IMR-90 (cell line): ENCODE measurements at regions not wholly inside any gene's neighbourhood (a gene's known extent, or its start where the extent isn't known, plus 50 kb on each side); places are given as distances from the start of the nearest gene placed in this dataset.

Source experiments
- ATAC-seq: fragments of 200-7000 bp; cut with Tn5 transposase; 2 replicates; pipeline ENCODE4 v1.9.1; 2020; ENCODE audit warnings: low read depth, mild to moderate bottlenecking, moderate library complexity
- BruUV-seq: library from RNA; stranded (reverse); fragments of 400-500 nt; replicated peaks from 2 replicates; lab custom pipeline; 2021; lab: Mats Ljungman, UMichigan
- CTCF ChIA-PET: fragments of 300-600 bp; formaldehyde crosslinking; extraction: SDS; loops from one replicate; lab custom pipeline; 2021; ENCODE audit warnings: antibody characterized with exemption; lab: Yijun Ruan, JAX
- POLR2A ChIA-PET: fragments of 300-600 bp; sonication (Branson Sonifier 250); formaldehyde crosslinking; loops from one replicate; lab custom pipeline; 2022; ENCODE audit warnings: antibody characterized with exemption; ENCODE audit not compliant: unreplicated experiment; lab: Charles Lee
- DNase-seq: peaks from one replicate; pipeline ENCODE4 v3.0.0; 2013
- H2AFZ ChIP-seq: replicated peaks from 2 replicates; pipeline ENCODE3; 2013; ENCODE audit warnings: low read length, mild to moderate bottlenecking; ENCODE audit not compliant: poor library complexity
- H2AK5ac ChIP-seq: 2 replicates; pipeline ENCODE4 v1.6.1; 2013; ENCODE audit warnings: low read depth, low read length, inconsistent platforms
- H2AK9ac ChIP-seq: replicated peaks from 2 replicates; pipeline ENCODE3; 2013; ENCODE audit warnings: mild to moderate bottlenecking, low read depth, low read length, moderate library complexity; ENCODE audit not compliant: poor library complexity
- H2BK120ac ChIP-seq: 2 replicates; pipeline ENCODE4 v1.6.1; 2013; ENCODE audit warnings: low read depth, low read length, inconsistent platforms
- H2BK15ac ChIP-seq: 3 replicates; pipeline ENCODE4 v1.6.1; 2013; ENCODE audit warnings: low read depth, low read length, inconsistent platforms
- H2BK20ac ChIP-seq: 2 replicates; pipeline ENCODE4 v1.6.1; 2013; ENCODE audit warnings: low read depth, mild to moderate bottlenecking, inconsistent platforms, low read length, moderate library complexity
- H2BK5ac ChIP-seq: 2 replicates; pipeline ENCODE4 v1.6.1; 2013; ENCODE audit warnings: mild to moderate bottlenecking, low read depth, low read length, inconsistent platforms; ENCODE audit not compliant: poor library complexity, severe bottlenecking
- H3K14ac ChIP-seq: replicated peaks from 2 replicates; pipeline ENCODE4 v1.6.1; 2013; ENCODE audit warnings: low read depth, low read length, inconsistent platforms
- H3K18ac ChIP-seq: 2 replicates; pipeline ENCODE4 v1.6.1; 2013; ENCODE audit warnings: low read depth, low read length, control low read depth
- H3K23ac ChIP-seq: 2 replicates; pipeline ENCODE4 v1.6.1; 2013; ENCODE audit warnings: low read depth, low read length, inconsistent platforms
- H3K27ac ChIP-seq: 2 replicates; pipeline ENCODE4 v1.5.1; 2013; ENCODE audit warnings: mild to moderate bottlenecking, control low read depth, low read length; ENCODE audit not compliant: insufficient read depth
- H3K27me3 ChIP-seq: 2 replicates; pipeline ENCODE4 v1.6.1; 2013; ENCODE audit warnings: low read length; ENCODE audit not compliant: control insufficient read depth, insufficient read depth
- H3K36me3 ChIP-seq: 2 replicates; pipeline ENCODE4 v1.6.1; 2013; ENCODE audit warnings: low read length, mixed read lengths; ENCODE audit not compliant: control insufficient read depth, insufficient read depth
- H3K4ac ChIP-seq: 2 replicates; pipeline ENCODE4 v1.6.1; 2013; ENCODE audit warnings: low read depth, low read length, inconsistent platforms
- H3K4me1 ChIP-seq: 2 replicates; pipeline ENCODE4 v1.6.1; 2013; ENCODE audit warnings: low read length, mixed read lengths; ENCODE audit not compliant: control insufficient read depth, insufficient read depth
- H3K4me2 ChIP-seq: 2 replicates; pipeline ENCODE4 v1.6.1; 2013; ENCODE audit warnings: low read depth, mild to moderate bottlenecking, control low read depth, low read length, moderate library complexity
- H3K4me3 ChIP-seq: 2 replicates; pipeline ENCODE4 v1.5.1; 2013; ENCODE audit warnings: low read depth, mild to moderate bottlenecking, control low read depth, low read length, moderate library complexity; ENCODE audit not compliant: insufficient read depth
- H3K56ac ChIP-seq: 2 replicates; pipeline ENCODE4 v1.6.1; 2013; ENCODE audit warnings: low read length, inconsistent platforms; ENCODE audit not compliant: insufficient read depth; ENCODE audit errors: extremely low read depth
- H3K79me1 ChIP-seq, 2 experiments: 2 replicates each; pipeline ENCODE4 v1.6.1; 2013; ENCODE audit warnings: low read length in 2 of 2, inconsistent platforms in 1 of 2, low read depth in 1 of 2
- H3K9ac ChIP-seq: 2 replicates; pipeline ENCODE4 v1.6.1; 2013; ENCODE audit warnings: low read depth, low read length, control low read depth
- H3K9me1 ChIP-seq: 2 replicates; pipeline ENCODE4 v1.6.1; 2013; ENCODE audit warnings: low read length, inconsistent platforms; ENCODE audit not compliant: insufficient read depth
- H3K9me3 ChIP-seq: 2 replicates; pipeline ENCODE4 v1.6.1; 2013; ENCODE audit warnings: low read length; ENCODE audit not compliant: control insufficient read depth, insufficient read depth
- H4K20me1 ChIP-seq: 2 replicates; pipeline ENCODE4 v1.6.1; 2013; ENCODE audit warnings: low read length, inconsistent platforms; ENCODE audit not compliant: insufficient read depth
- H4K5ac ChIP-seq: 2 replicates; pipeline ENCODE4 v1.6.1; 2013; ENCODE audit warnings: mild to moderate bottlenecking, low read depth, low read length, control low read depth
- H4K8ac ChIP-seq, 2 experiments: 2 replicates each; pipeline ENCODE4 v1.6.1; 2013; ENCODE audit warnings: low read depth in 2 of 2, low read length in 2 of 2, control low read depth in 1 of 2, inconsistent platforms in 1 of 2
- H4K91ac ChIP-seq: 2 replicates; pipeline ENCODE4 v1.6.1; 2013; ENCODE audit warnings: low read depth, low read length, inconsistent platforms; ENCODE audit not compliant: insufficient read depth
- BHLHE40 ChIP-seq: fragments of 150-350 bp; IDR thresholded peaks from 2 replicates; pipeline ENCODE4 v1.6.1; 2016; ENCODE audit warnings: mild to moderate bottlenecking, low read depth, low read length
- CEBPB ChIP-seq: IDR thresholded peaks from 2 replicates; pipeline ENCODE4 v1.6.1; 2012; ENCODE audit warnings: low read depth, low read length, improper control_type of control experiment
- FOS ChIP-seq: fragments of 150-350 bp; IDR thresholded peaks from 2 replicates; pipeline ENCODE4 v1.6.1; 2016; ENCODE audit warnings: low read depth, low read length
- MAFK ChIP-seq: IDR thresholded peaks from 2 replicates; pipeline ENCODE4 v1.6.1; 2012; ENCODE audit warnings: low read depth, low read length, improper control_type of control experiment
- MAZ ChIP-seq: IDR thresholded peaks from 2 replicates; pipeline ENCODE4 v1.6.1; 2012; ENCODE audit warnings: low read depth, mild to moderate bottlenecking, low read length, improper control_type of control experiment, moderate library complexity, borderline replicate concordance
- MXI1 ChIP-seq: IDR thresholded peaks from 2 replicates; pipeline ENCODE4 v1.6.1; 2012; ENCODE audit warnings: low read depth, mild to moderate bottlenecking, low read length, moderate library complexity, borderline replicate concordance
- NFE2L2 ChIP-seq: fragments of 150-350 bp; IDR thresholded peaks from 2 replicates; pipeline ENCODE4 v1.6.1; 2016; ENCODE audit warnings: low read depth, mild to moderate bottlenecking, low read length
- RAD21 ChIP-seq: IDR thresholded peaks from 2 replicates; pipeline ENCODE4 v1.6.1; 2012; ENCODE audit warnings: low read length, improper control_type of control experiment
- RCOR1 ChIP-seq: IDR thresholded peaks from 2 replicates; pipeline ENCODE4 v1.6.1; 2012; ENCODE audit warnings: mild to moderate bottlenecking, low read length, improper control_type of control experiment; ENCODE audit not compliant: insufficient replicate concordance
- SMC3 ChIP-seq: fragments of 150-350 bp; IDR thresholded peaks from 2 replicates; pipeline ENCODE4 v1.6.1; 2016; ENCODE audit warnings: low read depth, mild to moderate bottlenecking, antibody characterized with exemption, low read length, moderate library complexity
- WGBS, 2 experiments: methylation state at CpG; one replicate each; pipeline versions ENCODE4 v1.1.5 to v1.1.7; 2013; ENCODE audit warnings: missing lambda C conversion rate in 2 of 2; ENCODE audit not compliant: insufficient read length in 1 of 2; ENCODE audit errors: extremely low coverage in 2 of 2; 5-methylcytosine and 5-hydroxymethylcytosine counted together
- dilution Hi-C: fragments of 300-500 bp; cut with HindIII; formaldehyde crosslinking; loops from one replicate; pipeline ENCODE4 v1.14.3; 2018; ENCODE audit warnings: low sequenced_read_pairs; ENCODE audit not compliant: unreplicated experiment
- in situ Hi-C: fragments of 300-500 bp; cut with MboI; formaldehyde crosslinking; loops from 3 replicates; pipeline ENCODE4 v1.14.3; 2019; ENCODE audit warnings: low sequenced_read_pairs, inconsistent platforms, mixed read lengths
- intact Hi-C: fragments of 100-400 bp; cut with micrococcal nuclease; formaldehyde crosslinking; loops from 2 replicates; pipeline ENCODE4 v1.10.0; 2022
- TF ChIP-seq, protein P1 (sequence below): fragments of 150-350 bp; IDR thresholded peaks from 2 replicates; pipeline ENCODE4 v1.6.1; 2016; ENCODE audit warnings: low read depth, mild to moderate bottlenecking, low read length, moderate library complexity, borderline replicate concordance
- TF ChIP-seq, protein P2 (sequence below): fragments of 150-350 bp; IDR thresholded peaks from 2 replicates; pipeline ENCODE4 v1.6.1; 2017; ENCODE audit warnings: mild to moderate bottlenecking, antibody characterized with exemption, low read length, low read depth
- TF ChIP-seq, protein P3 (sequence below): conservative IDR thresholded peaks from 2 replicates; pipeline ENCODE4 v1.5.1; 2012; ENCODE audit warnings: mild to moderate bottlenecking, low read depth, low read length, improper control_type of control experiment

DNA sequence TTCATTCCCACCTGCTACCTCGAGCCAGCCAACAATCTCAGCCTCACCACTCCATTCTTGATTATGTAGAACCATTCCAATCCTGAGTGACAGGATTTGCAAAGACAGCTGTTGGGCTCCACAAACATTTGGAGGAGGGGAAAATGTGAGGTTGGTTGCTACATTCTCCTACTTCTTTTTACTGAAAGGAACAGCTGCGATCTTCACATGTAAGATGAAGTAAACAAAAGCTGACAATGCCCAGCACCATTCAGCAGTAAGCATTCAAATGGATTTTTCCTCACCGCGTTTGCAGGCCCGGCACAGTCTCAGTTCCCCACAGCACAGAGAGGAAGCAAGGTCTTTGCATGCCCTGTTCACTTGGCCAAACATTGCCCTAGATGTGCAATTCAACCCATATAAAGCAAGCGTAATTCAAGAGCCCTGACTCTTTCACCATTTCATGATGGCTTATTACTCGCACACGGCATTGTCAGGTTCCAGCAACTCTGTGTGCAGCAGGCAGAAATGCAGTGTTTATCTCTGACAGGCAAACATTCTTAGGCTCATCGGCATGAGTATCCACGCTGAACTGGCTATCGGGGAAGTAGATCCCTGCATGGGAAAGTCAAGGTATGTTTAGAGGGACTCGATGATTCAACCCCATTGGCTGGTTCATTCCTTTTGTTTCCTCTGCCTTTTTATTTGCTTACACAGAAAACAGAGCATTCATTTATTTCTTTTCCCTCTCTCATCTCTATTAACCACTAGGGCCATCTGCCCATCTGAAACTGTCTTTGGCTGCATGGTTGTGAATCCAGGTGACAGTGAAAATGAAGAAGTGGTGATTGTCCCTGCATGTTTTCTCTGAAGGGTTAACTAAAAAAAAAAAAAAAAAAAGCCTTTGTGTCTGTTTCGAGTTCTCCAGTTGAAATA, 236.1 kb upstream of the PLEKHG7 start:
- CTCF ChIA-PET, result no interaction called here
- intact Hi-C loops (loop anchor here (5.0 kb wide), 1 partner anchor 319 kb away; the partner anchor contains the start of gene BTG1), in situ Hi-C loops (no loop called here), dilution Hi-C loops (no loop called here)
- DNase-seq (peak; percentile 62), ATAC-seq (peak; percentile 83)
- no peak overlapping the region for H4K5ac ChIP-seq
- H2BK5ac ChIP-seq, result peak overlapping the region; percentile 0
- peaks cover 4% of the 10 kb centered on the region for H3K4me1 ChIP-seq
- no peak overlapping the region for H3K4me3 ChIP-seq
- 5% methylated on average over 3 of the region's 13 CpGs; no CpG with 5 or more reads in 1 of the 2 experiments for whole genome bisulfite sequencing, 2 experiments
- no peak overlapping the region for H3K4ac ChIP-seq
- no peak overlapping the region for H2AK5ac ChIP-seq
- peak overlapping the region; percentile 45 for H3K4me2 ChIP-seq
- no peak overlapping the region for H2AK9ac ChIP-seq
- no peaks in the 10 kb centered on the region for H3K79me1 ChIP-seq
- H2BK15ac ChIP-seq, result no peak overlapping the region
- H4K91ac ChIP-seq, result no peak overlapping the region
- no peak overlapping the region; the same call in 1 of the 2 replicates for H3K18ac ChIP-seq
- no peak overlapping the region for H2BK120ac ChIP-seq
- no peak overlapping the region for H3K9ac ChIP-seq
- no peak overlapping the region for H3K56ac ChIP-seq
- POLR2A ChIA-PET, result no interaction called here
- H3K27ac ChIP-seq, result peak overlapping the region; percentile 23; the same call in 1 of the 2 replicates
- H2AFZ ChIP-seq, result peak overlapping the region; percentile 82
- 0 out of 2 replicates have a peak, but pooled peaks cover 5% of the 10 kb centered on the region for H4K20me1 ChIP-seq
- H3K36me3 ChIP-seq, result no peaks in the 10 kb centered on the region
- H3K9me3 ChIP-seq, result no peaks in the 10 kb centered on the region
- no peak for TF ChIP-seq RCOR1
- TF ChIP-seq MAZ, result no peak
- TF ChIP-seq, protein P1, sequence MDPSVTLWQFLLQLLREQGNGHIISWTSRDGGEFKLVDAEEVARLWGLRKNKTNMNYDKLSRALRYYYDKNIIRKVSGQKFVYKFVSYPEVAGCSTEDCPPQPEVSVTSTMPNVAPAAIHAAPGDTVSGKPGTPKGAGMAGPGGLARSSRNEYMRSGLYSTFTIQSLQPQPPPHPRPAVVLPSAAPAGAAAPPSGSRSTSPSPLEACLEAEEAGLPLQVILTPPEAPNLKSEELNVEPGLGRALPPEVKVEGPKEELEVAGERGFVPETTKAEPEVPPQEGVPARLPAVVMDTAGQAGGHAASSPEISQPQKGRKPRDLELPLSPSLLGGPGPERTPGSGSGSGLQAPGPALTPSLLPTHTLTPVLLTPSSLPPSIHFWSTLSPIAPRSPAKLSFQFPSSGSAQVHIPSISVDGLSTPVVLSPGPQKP, result no peak
- no peak for TF ChIP-seq MAFK
- TF ChIP-seq, protein P2, sequence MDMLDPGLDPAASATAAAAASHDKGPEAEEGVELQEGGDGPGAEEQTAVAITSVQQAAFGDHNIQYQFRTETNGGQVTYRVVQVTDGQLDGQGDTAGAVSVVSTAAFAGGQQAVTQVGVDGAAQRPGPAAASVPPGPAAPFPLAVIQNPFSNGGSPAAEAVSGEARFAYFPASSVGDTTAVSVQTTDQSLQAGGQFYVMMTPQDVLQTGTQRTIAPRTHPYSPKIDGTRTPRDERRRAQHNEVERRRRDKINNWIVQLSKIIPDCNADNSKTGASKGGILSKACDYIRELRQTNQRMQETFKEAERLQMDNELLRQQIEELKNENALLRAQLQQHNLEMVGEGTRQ, result no peak
- no peak for TF ChIP-seq NFE2L2
- TF ChIP-seq CEBPB, result no peak
- TF ChIP-seq MXI1, result no peak
- TF ChIP-seq FOS, result no peak
- no peak for TF ChIP-seq BHLHE40
- no peak for TF ChIP-seq SMC3
- TF ChIP-seq, protein P3, sequence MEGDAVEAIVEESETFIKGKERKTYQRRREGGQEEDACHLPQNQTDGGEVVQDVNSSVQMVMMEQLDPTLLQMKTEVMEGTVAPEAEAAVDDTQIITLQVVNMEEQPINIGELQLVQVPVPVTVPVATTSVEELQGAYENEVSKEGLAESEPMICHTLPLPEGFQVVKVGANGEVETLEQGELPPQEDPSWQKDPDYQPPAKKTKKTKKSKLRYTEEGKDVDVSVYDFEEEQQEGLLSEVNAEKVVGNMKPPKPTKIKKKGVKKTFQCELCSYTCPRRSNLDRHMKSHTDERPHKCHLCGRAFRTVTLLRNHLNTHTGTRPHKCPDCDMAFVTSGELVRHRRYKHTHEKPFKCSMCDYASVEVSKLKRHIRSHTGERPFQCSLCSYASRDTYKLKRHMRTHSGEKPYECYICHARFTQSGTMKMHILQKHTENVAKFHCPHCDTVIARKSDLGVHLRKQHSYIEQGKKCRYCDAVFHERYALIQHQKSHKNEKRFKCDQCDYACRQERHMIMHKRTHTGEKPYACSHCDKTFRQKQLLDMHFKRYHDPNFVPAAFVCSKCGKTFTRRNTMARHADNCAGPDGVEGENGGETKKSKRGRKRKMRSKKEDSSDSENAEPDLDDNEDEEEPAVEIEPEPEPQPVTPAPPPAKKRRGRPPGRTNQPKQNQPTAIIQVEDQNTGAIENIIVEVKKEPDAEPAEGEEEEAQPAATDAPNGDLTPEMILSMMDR, result no peak
- TF ChIP-seq RAD21, result no peak
- 0 out of 2 replicates have a peak overlapping the region, but pooled peaks have one; percentile 9 for H3K23ac ChIP-seq
- H2BK20ac ChIP-seq, result no peak overlapping the region
- peak overlapping the region in 1 of 2 experiments; percentile 7; a peak in 1 of 4 replicates for H4K8ac ChIP-seq
- H3K9me1 ChIP-seq, result no peaks in the 10 kb centered on the region
- no peak overlapping the region for H3K14ac ChIP-seq
- no TSS peak for BruUV-seq
- no peaks in the 10 kb centered on the region for H3K27me3 ChIP-seq
